ENCODE measurements at regions not wholly inside any gene's neighbourhood (a gene's known extent, or its start where the extent isn't known, plus 50 kb on each side); places are given as distances from the start of the nearest gene placed in this dataset.

DNA sequence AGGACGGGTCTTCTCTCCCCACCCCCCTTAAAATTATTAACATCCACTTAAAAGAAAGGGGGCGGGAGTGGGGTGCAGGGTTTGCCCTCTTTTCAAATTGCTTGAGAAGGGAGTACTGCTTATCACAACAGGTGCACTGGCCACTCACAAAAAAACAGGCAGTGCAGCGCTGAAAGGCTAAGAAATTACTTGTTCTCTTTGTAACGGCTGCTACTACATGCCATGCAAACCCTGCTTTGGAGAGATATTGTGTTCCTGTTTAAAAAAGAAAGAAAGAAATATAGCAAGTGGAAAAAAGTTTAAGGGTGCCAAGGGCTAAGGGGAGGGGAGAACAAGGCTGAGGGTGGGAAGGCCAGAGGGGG is 312.7 kb upstream of the JARID2 start:
- TF ChIP-seq POLR2A (IDR thresholded peaks at IDR 0.05; ENCODE audit: low read depth, low read length): no peak
- TF ChIP-seq, protein P1, sequence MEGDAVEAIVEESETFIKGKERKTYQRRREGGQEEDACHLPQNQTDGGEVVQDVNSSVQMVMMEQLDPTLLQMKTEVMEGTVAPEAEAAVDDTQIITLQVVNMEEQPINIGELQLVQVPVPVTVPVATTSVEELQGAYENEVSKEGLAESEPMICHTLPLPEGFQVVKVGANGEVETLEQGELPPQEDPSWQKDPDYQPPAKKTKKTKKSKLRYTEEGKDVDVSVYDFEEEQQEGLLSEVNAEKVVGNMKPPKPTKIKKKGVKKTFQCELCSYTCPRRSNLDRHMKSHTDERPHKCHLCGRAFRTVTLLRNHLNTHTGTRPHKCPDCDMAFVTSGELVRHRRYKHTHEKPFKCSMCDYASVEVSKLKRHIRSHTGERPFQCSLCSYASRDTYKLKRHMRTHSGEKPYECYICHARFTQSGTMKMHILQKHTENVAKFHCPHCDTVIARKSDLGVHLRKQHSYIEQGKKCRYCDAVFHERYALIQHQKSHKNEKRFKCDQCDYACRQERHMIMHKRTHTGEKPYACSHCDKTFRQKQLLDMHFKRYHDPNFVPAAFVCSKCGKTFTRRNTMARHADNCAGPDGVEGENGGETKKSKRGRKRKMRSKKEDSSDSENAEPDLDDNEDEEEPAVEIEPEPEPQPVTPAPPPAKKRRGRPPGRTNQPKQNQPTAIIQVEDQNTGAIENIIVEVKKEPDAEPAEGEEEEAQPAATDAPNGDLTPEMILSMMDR (IDR thresholded peaks at IDR 0.05 in 2 of 3, conservative IDR thresholded peaks at IDR 0.05 in 1 of 3; ENCODE audit: control insufficient read depth in 2 of 3, extremely low read depth in 1 of 3, insufficient read depth in 1 of 3, low read depth in 3 of 3, low read length in 3 of 3): no peak
- no peak for TF ChIP-seq SRF (IDR thresholded peaks at IDR 0.05; ENCODE audit: low read depth in 2 of 2, low read length in 2 of 2)
- TF ChIP-seq NFYB (IDR thresholded peaks at IDR 0.05; ENCODE audit: insufficient read depth, low read depth, low read length): no peak
- TF ChIP-seq EP300 (IDR thresholded peaks at IDR 0.05; ENCODE audit: borderline replicate concordance in 1 of 2, control insufficient read depth in 1 of 2, low read depth in 2 of 2, low read length in 2 of 2): no peak
- TF ChIP-seq POLR2AphosphoS5 (IDR thresholded peaks at IDR 0.05; ENCODE audit: low read length): no peak
- TF ChIP-seq KDM1A (IDR thresholded peaks at IDR 0.05; ENCODE audit: borderline replicate concordance): no peak
- no peak for TF ChIP-seq EZH2 (IDR thresholded peaks at IDR 0.05; ENCODE audit: borderline replicate concordance, control insufficient read depth, low read depth, low read length)
- TF ChIP-seq, protein P2, sequence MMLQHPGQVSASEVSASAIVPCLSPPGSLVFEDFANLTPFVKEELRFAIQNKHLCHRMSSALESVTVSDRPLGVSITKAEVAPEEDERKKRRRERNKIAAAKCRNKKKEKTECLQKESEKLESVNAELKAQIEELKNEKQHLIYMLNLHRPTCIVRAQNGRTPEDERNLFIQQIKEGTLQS (IDR thresholded peaks at IDR 0.05; ENCODE audit: borderline replicate concordance, extremely low read depth, low read depth, low read length): no peak
- TF ChIP-seq TCF12 (IDR thresholded peaks at IDR 0.05; ENCODE audit: low read depth, low read length): no peak
- no peak for TF ChIP-seq ASH2L (IDR thresholded peaks at IDR 0.05; ENCODE audit: borderline replicate concordance, low read depth)

Measured in GM12878 (cell line).